GM18508 (cell line): ENCODE measurements at regions not wholly inside any gene's neighbourhood (a gene's known extent, or its start where the extent isn't known, plus 50 kb on each side); places are given as distances from the start of the nearest gene placed in this dataset.
"Not testable (repeated sequence)": the region's sequence is repeated elsewhere in the genome, so short reads cannot be mapped to it uniquely, and the experiment has no call there.

ENCODE experiments used
- ATAC-seq: cut with Tn5 transposase; IDR thresholded peaks from one replicate; pipeline ENCODE4 v1.9.1; 2021; ENCODE audit warnings: moderate number of reproducible peaks; ENCODE audit not compliant: insufficient read depth, unreplicated experiment

DNA sequence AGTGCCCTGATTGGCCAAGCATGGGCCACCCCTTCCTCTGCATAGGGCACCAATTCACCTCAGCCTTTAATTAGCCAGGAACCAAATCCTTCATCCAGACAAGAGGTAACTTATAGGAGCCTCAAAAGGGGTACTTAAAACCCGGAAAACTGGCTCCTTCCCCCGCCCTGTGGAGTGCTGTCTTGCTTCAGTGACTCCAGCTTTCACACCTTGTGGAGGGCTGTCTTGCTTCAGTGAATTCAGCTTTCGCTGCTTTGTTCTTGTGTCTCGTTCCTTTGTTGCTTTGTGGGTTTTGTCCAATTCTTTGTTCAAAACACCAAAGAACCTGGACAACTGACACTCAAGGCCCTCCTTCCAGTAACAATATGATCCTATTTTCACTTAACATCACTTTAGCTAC lies 82.2 kb upstream of the FRG1 start:
- ATAC-seq: no peak

DNA sequence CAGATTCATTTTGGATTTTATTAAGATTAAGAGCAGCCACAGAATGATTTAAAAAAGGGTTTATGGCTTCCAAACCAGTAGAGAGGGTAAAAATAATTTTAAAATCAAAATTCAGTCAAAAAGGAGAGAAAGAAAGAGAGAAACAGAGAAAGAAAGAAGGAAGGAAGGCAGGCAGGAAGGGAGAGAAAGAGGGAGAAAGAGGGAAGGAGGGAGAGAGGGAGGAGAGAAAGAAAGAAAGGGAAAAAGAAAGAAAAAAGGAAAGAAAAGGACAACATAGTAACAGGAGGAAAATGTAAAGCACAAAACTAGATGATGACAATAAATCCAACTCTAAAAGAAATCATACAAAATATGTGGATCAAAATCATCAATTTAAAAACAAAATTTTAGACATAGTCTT lies 79.6 kb upstream of the FRG1 start:
- ATAC-seq: no peak

DNA sequence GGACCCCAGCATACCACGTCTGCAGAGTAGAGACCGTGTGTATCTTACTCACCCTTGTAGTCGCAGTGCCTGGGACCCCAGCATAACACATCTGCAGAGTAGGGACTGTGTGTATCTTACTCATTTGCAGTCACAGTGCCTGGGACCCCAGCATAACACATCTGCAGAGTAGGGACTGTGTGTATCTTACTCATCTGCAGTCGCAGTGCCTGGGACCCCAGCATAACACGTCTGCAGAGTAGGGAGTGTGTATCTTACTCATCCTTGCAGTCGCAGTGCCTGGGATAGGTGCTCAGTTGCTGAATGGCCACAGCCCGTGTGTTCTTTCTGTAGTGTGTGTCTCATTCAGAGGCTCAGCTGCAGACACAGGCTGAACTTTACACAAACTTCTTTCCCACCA lies 71.4 kb upstream of the FRG1 start:
- no peak for ATAC-seq

DNA sequence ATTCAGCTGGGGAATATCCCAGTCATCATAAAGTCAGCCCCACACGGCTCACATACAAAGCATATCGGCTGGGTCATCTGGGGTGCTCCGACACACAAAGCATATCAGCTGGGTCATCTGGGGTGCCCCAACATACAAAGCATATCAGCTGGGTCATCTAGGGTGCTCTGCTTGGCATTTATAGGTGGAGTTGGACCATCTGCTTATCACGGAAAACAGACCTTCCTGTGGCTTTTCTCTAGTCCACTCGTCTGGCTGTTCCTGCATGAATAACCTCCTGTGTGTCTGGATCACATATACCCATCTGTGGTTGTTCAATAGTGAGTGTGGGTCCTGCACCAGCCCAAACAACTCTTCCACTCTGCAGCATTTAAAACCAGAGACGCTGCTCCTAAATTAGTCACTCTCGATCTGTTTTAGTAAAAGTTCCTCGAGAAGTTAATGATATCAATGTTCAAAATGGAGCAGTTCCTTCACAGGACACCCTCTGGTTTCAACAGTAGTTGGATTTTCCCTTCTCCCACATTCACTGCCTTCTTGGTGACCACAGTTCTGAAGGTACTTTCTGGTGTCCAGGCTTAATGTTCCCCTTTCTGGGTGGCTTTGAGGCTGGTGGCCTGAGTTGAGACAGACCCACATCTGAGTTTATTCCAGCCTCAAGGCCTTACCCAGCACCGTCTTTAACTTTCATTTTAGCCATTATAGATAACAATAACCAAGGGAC lies 70.0 kb upstream of the FRG1 start:
- ATAC-seq: no peak

DNA sequence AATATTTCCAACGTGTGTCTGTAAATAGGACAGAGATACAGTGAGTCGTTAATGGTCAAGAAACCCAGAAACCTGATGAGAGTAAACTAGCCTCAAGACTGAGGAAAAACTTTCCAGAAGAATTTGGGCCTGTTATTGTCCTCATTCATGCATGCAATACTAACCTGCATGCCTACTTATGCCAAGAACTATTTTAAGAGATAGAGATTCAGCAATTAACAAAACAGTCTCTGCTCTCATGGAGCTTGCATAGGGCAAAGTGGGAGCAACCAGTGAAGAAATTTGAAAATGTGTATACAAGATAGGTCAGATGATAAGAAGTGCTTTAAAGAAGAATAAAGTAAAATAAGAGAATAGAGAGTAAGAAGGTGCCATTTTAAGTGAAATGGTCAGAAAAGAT lies 66.1 kb upstream of the FRG1 start:
- ATAC-seq: no peak

DNA sequence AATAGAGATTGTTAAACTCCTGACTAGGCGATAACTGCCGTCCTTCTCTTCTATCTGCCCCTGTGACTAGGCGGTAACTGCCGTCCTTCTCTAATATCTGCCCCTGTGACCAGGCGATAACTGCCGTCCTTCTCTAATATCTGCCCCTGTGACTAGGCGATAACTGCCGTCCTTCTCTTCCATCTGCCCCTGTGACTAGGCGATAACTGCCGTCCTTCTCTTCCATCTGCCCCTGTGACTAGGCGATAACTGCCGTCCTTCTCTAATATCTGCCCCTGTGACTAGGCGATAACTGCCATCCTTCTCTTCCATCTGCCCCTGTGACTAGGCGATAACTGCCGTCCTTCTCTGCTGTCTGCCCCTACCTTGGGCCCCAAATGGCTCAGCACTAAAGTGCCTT lies 59.5 kb upstream of the FRG1 start:
- ATAC-seq: not testable (repeated sequence)

DNA sequence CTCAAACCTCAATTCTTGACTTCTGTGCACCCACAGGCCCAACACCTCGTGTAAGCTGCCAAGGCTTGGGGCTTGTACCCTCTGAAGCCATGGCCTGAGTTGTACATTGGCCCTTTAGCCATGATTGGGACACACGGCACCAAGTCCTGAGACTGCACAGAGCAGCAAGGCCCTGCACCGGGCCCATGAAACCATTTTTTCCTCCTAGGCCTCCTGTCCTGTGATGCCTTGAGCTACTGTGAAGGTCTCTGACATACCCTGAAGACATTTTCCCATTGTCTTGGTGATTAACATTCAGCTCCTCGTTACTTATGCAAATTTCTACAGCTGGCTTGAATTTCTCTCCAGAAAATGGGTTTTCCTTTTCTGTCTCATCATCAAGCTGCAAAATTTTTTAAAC lies 52.3 kb upstream of the FRG1 start:
- ATAC-seq: not testable (repeated sequence)
